WERI-Rb-1 (cell line): ENCODE measurements at regions not wholly inside any gene's neighbourhood (a gene's known extent, or its start where the extent isn't known, plus 50 kb on each side); places are given as distances from the start of the nearest gene placed in this dataset.
A peak's percentile ranks its signal among the peaks of the same experiment; 100 is the strongest.

Experiments
- DNase-seq: peaks from one replicate; pipeline ENCODE4 v3.0.0-alpha.2; 2020
- H3K27ac ChIP-seq: fragments of 250-450 bp; sonication (Bioruptor Pico); 2 replicates; pipeline ENCODE4 v1.5.1; 2020; ENCODE audit warnings: mild to moderate bottlenecking, moderate library complexity
- H3K27me3 ChIP-seq: fragments of 250-450 bp; sonication (Bioruptor Pico); 2 replicates; pipeline ENCODE4 v1.5.1; 2021; ENCODE audit warnings: mild to moderate bottlenecking, low read depth, moderate library complexity; ENCODE audit not compliant: insufficient read depth, severe bottlenecking
- H3K36me3 ChIP-seq: fragments of 250-450 bp; sonication (Bioruptor Pico); 2 replicates; pipeline ENCODE4 v1.5.1; 2020; ENCODE audit warnings: mild to moderate bottlenecking, moderate library complexity
- H3K4me3 ChIP-seq: 2 replicates; pipeline ENCODE4 v1.5.1; 2011; ENCODE audit warnings: low read depth, mild to moderate bottlenecking, control low read depth, low read length
- H3K9me3 ChIP-seq: fragments of 250-450 bp; sonication (Bioruptor Pico); 2 replicates; pipeline ENCODE4 v1.5.1; 2021; ENCODE audit warnings: mild to moderate bottlenecking, moderate library complexity; ENCODE audit not compliant: severe bottlenecking
- CTCF ChIP-seq: IDR thresholded peaks from 2 replicates; pipeline ENCODE4 v1.5.1; 2011; ENCODE audit warnings: low read depth, mild to moderate bottlenecking, control low read depth, inconsistent platforms, low read length

- Histone ChIP-seq H3K27me3 (no peaks in the 10 kb centered on the region), H3K9me3 (no peaks in the 10 kb centered on the region), H3K36me3 (no peaks in the 10 kb centered on the region), H3K27ac (no peak overlapping the region), H3K4me3 (no peak overlapping the region)
- DNase-seq: no peak
- no peak for TF ChIP-seq CTCF
These were observed 153.7 kb downstream of the PCDH20 start for GRCh38 chr13:61261746-61262472.

GRCh38 chr13:61258185-61258584 lies 157.5 kb downstream of the PCDH20 start:
- H3K9me3 ChIP-seq: no peaks in the 10 kb centered on the region
- no peaks in the 10 kb centered on the region for H3K27me3 ChIP-seq
- TF ChIP-seq CTCF: no peak
- H3K36me3 ChIP-seq: no peaks in the 10 kb centered on the region
- H3K4me3 ChIP-seq: no peak overlapping the region
- no peak overlapping the region for H3K27ac ChIP-seq
- DNase-seq: no peak

- no peak for TF ChIP-seq CTCF
- H3K27me3 ChIP-seq: no peaks in the 10 kb centered on the region
- peak; percentile 10 for DNase-seq
- H3K4me3 ChIP-seq: no peak overlapping the region
- no peaks in the 10 kb centered on the region for H3K9me3 ChIP-seq
- no peak overlapping the region for H3K27ac ChIP-seq
- H3K36me3 ChIP-seq: no peaks in the 10 kb centered on the region
These were observed 160.4 kb downstream of the PCDH20 start for GRCh38 chr13:61255040-61255796.

- no peak for DNase-seq
- H3K4me3 ChIP-seq: no peak overlapping the region
These were observed 162.4 kb downstream of the PCDH20 start for GRCh38 chr13:61253105-61253877.

GRCh38 chr13:61252213-61252612 lies 163.4 kb downstream of the PCDH20 start:
- H3K27ac ChIP-seq: no peak overlapping the region
- no peaks in the 10 kb centered on the region for H3K9me3 ChIP-seq
- DNase-seq: no peak
- H3K4me3 ChIP-seq: no peak overlapping the region
- no peaks in the 10 kb centered on the region for H3K36me3 ChIP-seq
- TF ChIP-seq CTCF: no peak
- no peaks in the 10 kb centered on the region for H3K27me3 ChIP-seq

More at GRCh38 chr13:61253105-61253877, 162.4 kb downstream of the PCDH20 start:
- Histone ChIP-seq H3K27ac (no peak overlapping the region), H3K36me3 (no peaks in the 10 kb centered on the region), H3K9me3 (no peaks in the 10 kb centered on the region), H3K27me3 (no peaks in the 10 kb centered on the region)
- no peak for TF ChIP-seq CTCF
